H1 (cell line): ENCODE measurements at regions not wholly inside any gene's neighbourhood (a gene's known extent, or its start where the extent isn't known, plus 50 kb on each side); places are given as distances from the start of the nearest gene placed in this dataset.

ENCODE experiments used
- CTCF ChIA-PET: fragments of 300-600 bp; sonication (Branson Sonifier 250); formaldehyde crosslinking; loops from one replicate; lab custom pipeline; 2021; ENCODE audit not compliant: partially characterized antibody; lab: Charles Lee
- POLR2A ChIA-PET: fragments of 300-600 bp; sonication (Branson Sonifier 250); formaldehyde crosslinking; loops from one replicate; lab custom pipeline; 2021; ENCODE audit warnings: inconsistent platforms; ENCODE audit not compliant: partially characterized antibody; lab: Charles Lee
- DNase-seq, 2 experiments: peaks; one replicate each; pipeline versions ENCODE4 v3.0.0 to v3.0.0-alpha.2; 2010 to 2022; ENCODE audit warnings: low spot score in 2 of 2, low read depth in 1 of 2, mixed read lengths in 1 of 2
- FAIRE-seq: peaks from 2 replicates; lab custom pipeline; 2011; peaks lifted over from hg19 to GRCh38; lab: Jason Lieb, UNC
- H2AFZ ChIP-seq: 2 replicates; pipeline ENCODE4 v1.8.1; 2012; ENCODE audit warnings: low read length, inconsistent platforms
- H2AK5ac ChIP-seq: 2 replicates; pipeline ENCODE4 v1.6.1; 2013; ENCODE audit warnings: low read depth, low read length
- H2BK120ac ChIP-seq: replicated peaks from 2 replicates; pipeline ENCODE3; 2013; ENCODE audit warnings: low read depth, low read length, inconsistent platforms
- H2BK12ac ChIP-seq: 2 replicates; pipeline ENCODE4 v1.6.1; 2013; ENCODE audit warnings: low read depth, low read length
- H2BK15ac ChIP-seq: 2 replicates; pipeline ENCODE4 v1.6.1; 2013; ENCODE audit warnings: low read length
- H2BK20ac ChIP-seq: 2 replicates; pipeline ENCODE4 v1.6.1; 2013; ENCODE audit warnings: low read length
- H2BK5ac ChIP-seq: 2 replicates; pipeline ENCODE4 v1.6.1; 2013; ENCODE audit warnings: low read depth, low read length
- H3K14ac ChIP-seq: 2 replicates; pipeline ENCODE4 v1.6.1; 2013; ENCODE audit warnings: inconsistent platforms; ENCODE audit not compliant: insufficient read length
- H3K18ac ChIP-seq: 2 replicates; pipeline ENCODE4 v1.6.1; 2013; ENCODE audit warnings: low read length; ENCODE audit errors: extremely low read depth
- H3K23ac ChIP-seq: 2 replicates; pipeline ENCODE4 v1.6.1; 2013; ENCODE audit warnings: inconsistent platforms; ENCODE audit not compliant: insufficient read length
- H3K23me2 ChIP-seq: 2 replicates; pipeline ENCODE4 v1.6.1; 2013; ENCODE audit warnings: low read depth, low read length
- H3K27ac ChIP-seq: 2 replicates; pipeline ENCODE4 v1.6.1; 2011; ENCODE audit warnings: low read depth, low read length, inconsistent platforms
- H3K27me3 ChIP-seq, 4 experiments: replicated peaks in 1 of 4; 1 replicate in 1 of 4; 2 replicates in 3 of 4; pipeline versions ENCODE4 v1.6.1 to v1.8.1; 2011 to 2013; ENCODE audit warnings: low read length in 3 of 4, mild to moderate bottlenecking in 3 of 4, inconsistent platforms in 2 of 4, mixed read lengths in 2 of 4, moderate library complexity in 1 of 4; ENCODE audit not compliant: control insufficient read depth in 3 of 4, insufficient read depth in 3 of 4; ENCODE audit errors: extremely low read depth in 1 of 4
- H3K36me3 ChIP-seq, 4 experiments: 2 replicates each; pipeline versions ENCODE4 v1.6.1 to v1.8.1; 2011 to 2013; ENCODE audit warnings: mild to moderate bottlenecking in 4 of 4, low read length in 3 of 4, moderate library complexity in 2 of 4, control low read depth in 1 of 4, inconsistent platforms in 1 of 4; ENCODE audit not compliant: insufficient read depth in 4 of 4, control insufficient read depth in 2 of 4
- H3K4ac ChIP-seq: replicated peaks from 2 replicates; pipeline ENCODE3; 2013; ENCODE audit warnings: low read length, low read depth, mixed read lengths, inconsistent platforms; ENCODE audit not compliant: insufficient read length
- H3K4me1 ChIP-seq, 4 experiments: replicated peaks in 1 of 4; 1 replicate in 1 of 4; 2 replicates in 3 of 4; pipeline versions ENCODE4 v1.6.1 to v1.8.1; 2011 to 2013; ENCODE audit warnings: low read length in 3 of 4, inconsistent platforms in 2 of 4, mixed read lengths in 1 of 4; ENCODE audit not compliant: insufficient read depth in 4 of 4, control insufficient read depth in 3 of 4
- H3K4me2 ChIP-seq, 2 experiments: 2 replicates each; pipeline versions ENCODE4 v1.6.1 to v1.8.1; 2011 to 2013; ENCODE audit warnings: low read depth in 2 of 2, low read length in 2 of 2, control low read depth in 1 of 2, inconsistent platforms in 1 of 2, mild to moderate bottlenecking in 1 of 2; ENCODE audit not compliant: insufficient read depth in 1 of 2
- H3K4me3 ChIP-seq, 4 experiments: fragments of 200-600, 300-600 bp in 1 of 4; sonication (generic), shearing (Covaris generic), sonication (Bioruptor Twin) in 1 of 4; 2 replicates each; pipeline versions ENCODE4 v1.5.1 to v1.8.1; 2011 to 2016; ENCODE audit warnings: low read length in 4 of 4, low read depth in 3 of 4, control low read depth in 2 of 4, inconsistent platforms in 2 of 4, mild to moderate bottlenecking in 2 of 4, mixed read lengths in 1 of 4, moderate library complexity in 1 of 4; ENCODE audit not compliant: insufficient read depth in 2 of 4; ENCODE audit errors: extremely low read depth in 1 of 4
- H3K56ac ChIP-seq: replicated peaks from 2 replicates; pipeline ENCODE3; 2013; ENCODE audit warnings: low read depth, mild to moderate bottlenecking, mixed read lengths, low read length, inconsistent platforms; ENCODE audit not compliant: insufficient read length
- H3K79me1 ChIP-seq: 2 replicates; pipeline ENCODE4 v1.6.1; 2013; ENCODE audit warnings: low read depth, low read length, control low read depth
- H3K79me2 ChIP-seq, 2 experiments: 2 replicates each; pipeline versions ENCODE4 v1.6.1 to v1.8.1; 2012 to 2013; ENCODE audit warnings: low read length in 2 of 2, mild to moderate bottlenecking in 2 of 2, inconsistent platforms in 1 of 2; ENCODE audit not compliant: insufficient read depth in 2 of 2, control insufficient read depth in 1 of 2
- H3K9ac ChIP-seq, 4 experiments: replicated peaks in 1 of 4; 1 replicate in 1 of 4; 2 replicates in 3 of 4; pipeline versions ENCODE4 v1.6.1 to v1.8.1; 2011 to 2013; ENCODE audit warnings: low read depth in 3 of 4, low read length in 3 of 4, control low read depth in 2 of 4, mild to moderate bottlenecking in 2 of 4, moderate library complexity in 2 of 4, inconsistent platforms in 1 of 4; ENCODE audit errors: extremely low read depth in 1 of 4
- H3K9me3 ChIP-seq, 2 experiments: 2 replicates each; pipeline versions ENCODE4 v1.6.1 to v1.8.1; 2012 to 2013; ENCODE audit warnings: mild to moderate bottlenecking in 2 of 2, moderate library complexity in 2 of 2, control low read depth in 1 of 2, inconsistent platforms in 1 of 2, low read depth in 1 of 2, low read length in 1 of 2, mixed read lengths in 1 of 2; ENCODE audit not compliant: insufficient read depth in 2 of 2
- H4K20me1 ChIP-seq, 2 experiments: replicated peaks in 1 of 2; 2 replicates each; pipeline versions ENCODE3 to v1.8.1; 2011 to 2013; ENCODE audit warnings: inconsistent platforms in 2 of 2, low read length in 2 of 2, mild to moderate bottlenecking in 1 of 2; ENCODE audit not compliant: insufficient read depth in 2 of 2, control insufficient read depth in 1 of 2
- H4K5ac ChIP-seq: 2 replicates; pipeline ENCODE4 v1.6.1; 2013; ENCODE audit warnings: low read length, low read depth, mixed read lengths, inconsistent platforms; ENCODE audit not compliant: insufficient read length
- H4K8ac ChIP-seq: 2 replicates; pipeline ENCODE4 v1.8.0; 2013; ENCODE audit warnings: mild to moderate bottlenecking, moderate library complexity, low read length, inconsistent platforms; ENCODE audit not compliant: insufficient read depth; ENCODE audit errors: extremely low read depth
- H4K91ac ChIP-seq: replicated peaks from 2 replicates; pipeline ENCODE3; 2013; ENCODE audit warnings: low read length, mixed read lengths, inconsistent platforms; ENCODE audit not compliant: insufficient read length
- JUN ChIP-seq: IDR thresholded peaks from 2 replicates; pipeline ENCODE4 v1.6.1; 2011; ENCODE audit warnings: low read depth, mild to moderate bottlenecking, improper control_type of control experiment, low read length
- WGBS, 2 experiments: shearing (Covaris generic) in 1 of 2; methylation state at CpG; one replicate each; pipeline versions ENCODE4 v1.1.6 to v1.1.7; 2013 to 2015; ENCODE audit warnings: low lambda C conversion rate in 2 of 2, mixed read lengths in 2 of 2, inconsistent platforms in 1 of 2, low coverage in 1 of 2, missing lambda C conversion rate in 1 of 2; ENCODE audit not compliant: insufficient replicate concordance in 2 of 2, insufficient coverage in 1 of 2, insufficient read length in 1 of 2; ENCODE audit errors: extremely low coverage in 1 of 2, missing lambda C conversion rate in 1 of 2; 5-methylcytosine and 5-hydroxymethylcytosine counted together

DNA sequence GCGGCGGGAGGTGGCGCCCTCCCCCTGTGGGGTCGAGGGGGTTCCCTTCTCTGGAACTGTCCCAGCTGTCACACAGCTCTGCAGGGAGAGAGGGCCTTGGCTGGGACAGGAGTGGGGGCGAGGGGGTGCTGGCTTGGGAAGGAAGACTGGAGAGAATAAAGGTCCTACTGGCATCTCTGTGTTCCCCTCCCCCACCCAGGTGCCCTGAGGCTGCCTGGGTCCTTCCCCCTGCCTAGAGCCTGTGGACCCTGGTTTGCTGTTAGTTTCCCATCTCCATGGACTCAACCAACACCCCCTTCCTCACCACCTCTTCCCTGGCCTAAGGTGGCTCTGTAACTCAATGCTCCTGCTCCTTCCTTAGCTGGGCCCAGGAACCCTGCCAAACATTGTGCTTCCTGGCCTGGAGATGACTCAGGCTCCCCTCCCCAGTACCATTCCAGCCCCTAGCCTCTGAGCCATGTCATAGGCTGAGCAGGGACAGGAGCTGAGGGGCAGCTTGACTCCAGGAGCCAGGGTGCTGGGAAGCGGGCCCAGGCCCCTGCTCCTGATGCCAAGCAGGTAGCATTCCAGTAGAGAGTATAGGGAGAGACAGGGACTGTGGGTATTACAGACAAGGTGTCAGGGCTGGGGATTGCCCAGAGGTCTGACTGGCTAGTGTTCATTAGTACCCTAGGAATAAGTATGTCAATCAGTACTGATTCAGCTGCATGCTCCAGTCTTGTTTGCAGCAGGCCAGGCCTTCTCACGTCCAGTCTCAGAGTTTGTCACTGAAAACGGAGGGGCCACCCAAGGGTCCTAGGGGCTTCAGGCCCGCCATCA, 100.7 kb downstream of the EFNB1 start:
- POLR2A ChIA-PET: interaction anchor here (0.6 kb wide), 1 partner anchor 100 kb away, joined by 3 read pairs; no protein-coding TSS in a partner anchor
- H3K18ac ChIP-seq: no peak overlapping the region
- DNase-seq: no peak
- CTCF ChIA-PET: interaction anchor here (0.9 to 6.1 kb wide), 5 partner anchors 17 to 572 kb away, joined by 3 to 35 read pairs (median 3); no protein-coding TSS in a partner anchor
- no peaks in the 10 kb centered on the region for H4K20me1 ChIP-seq
- no peak overlapping the region for H2AK5ac ChIP-seq
- no peak overlapping the region for H3K23ac ChIP-seq
- H4K8ac ChIP-seq: no peak overlapping the region
- H2BK5ac ChIP-seq: no peak overlapping the region
- no peak overlapping the region for H3K14ac ChIP-seq
- WGBS, 2 experiments: 93% methylated on average over 4 of the region's 9 CpGs; no CpG with 5 or more reads in 1 of the 2 experiments
- H3K27me3 ChIP-seq: no peaks in the 10 kb centered on the region
- H3K4me3 ChIP-seq: no peak overlapping the region
- H3K4me2 ChIP-seq: no peak overlapping the region
- no peak overlapping the region for H3K27ac ChIP-seq
- peaks cover 0 to 3% (median 1%) of the 10 kb centered on the region in 4 experiments; a peak in 2 of 7 replicates for H3K4me1 ChIP-seq
- H2BK12ac ChIP-seq: no peak overlapping the region
- no peak overlapping the region for H2AFZ ChIP-seq
- no peaks in the 10 kb centered on the region for H3K79me1 ChIP-seq
- H3K4ac ChIP-seq: no peak overlapping the region
- no peaks in the 10 kb centered on the region for H3K79me2 ChIP-seq
- H2BK20ac ChIP-seq: no peak overlapping the region
- H4K5ac ChIP-seq: no peak overlapping the region
- H4K91ac ChIP-seq: no peak overlapping the region
- no peaks in the 10 kb centered on the region for H3K9me3 ChIP-seq
- no peaks in the 10 kb centered on the region for H3K23me2 ChIP-seq
- H3K56ac ChIP-seq: no peak overlapping the region
- no peak overlapping the region for H2BK120ac ChIP-seq
- no peak for FAIRE-seq
- H3K9ac ChIP-seq: no peak overlapping the region
- no peak overlapping the region for H2BK15ac ChIP-seq
- H3K36me3 ChIP-seq: no peaks in the 10 kb centered on the region
- TF ChIP-seq JUN: no peak
